HuH-7 (cell line): ENCODE measurements at regions not wholly inside any gene's neighbourhood (a gene's known extent, or its start where the extent isn't known, plus 50 kb on each side); places are given as distances from the start of the nearest gene placed in this dataset.
"Not testable (repeated sequence)": the region's sequence is repeated elsewhere in the genome, so short reads cannot be mapped to it uniquely, and the experiment has no call there.

Source experiments
- DNase-seq: peaks from one replicate; pipeline ENCODE4 v3.0.0; 2011; ENCODE audit warnings: low spot score

- DNase-seq = no peak
Observed at GRCh38 chr3:165716592-165716991, 120.6 kb downstream of the BCHE start.

GRCh38 chr3:165713479-165713878 lies 123.7 kb downstream of the BCHE start:
- no peak for DNase-seq

- DNase-seq = no peak
Observed at GRCh38 chr3:165712382-165712781, 124.8 kb downstream of the BCHE start.

GRCh38 chr3:165697910-165698309 lies 139.3 kb downstream of the BCHE start:
- DNase-seq = no peak

- no peak for DNase-seq
Observed at GRCh38 chr3:165696496-165696895, 140.7 kb downstream of the BCHE start.

- no peak for DNase-seq
Observed at GRCh38 chr3:165683947-165684346, 153.3 kb downstream of the BCHE start.

- DNase-seq = no peak
Observed at GRCh38 chr3:165682734-165683133, 154.5 kb downstream of the BCHE start.

- no peak for DNase-seq
Observed at GRCh38 chr3:165669967-165670366, 167.3 kb downstream of the BCHE start.

- no peak for DNase-seq
Observed at GRCh38 chr3:165669504-165669903, 167.7 kb downstream of the BCHE start.

GRCh38 chr3:165667676-165668075 lies 169.5 kb downstream of the BCHE start:
- DNase-seq = no peak

- no peak for DNase-seq
Observed at GRCh38 chr3:165658027-165658426, 179.2 kb downstream of the BCHE start.

GRCh38 chr3:165653130-165653778 lies 184.0 kb downstream of the BCHE start:
- no peak for DNase-seq

- not testable (repeated sequence) for DNase-seq
Observed at GRCh38 chr3:165649282-165649681, 187.9 kb downstream of the BCHE start.

GRCh38 chr3:165645191-165645590 lies 192.0 kb downstream of the BCHE start:
- DNase-seq = no peak

GRCh38 chr3:165644331-165644730 lies 192.9 kb downstream of the BCHE start:
- DNase-seq = no peak

GRCh38 chr3:165643425-165643824 lies 193.8 kb downstream of the BCHE start:
- no peak for DNase-seq

- DNase-seq = no peak
Observed at GRCh38 chr3:165642761-165643420, 194.3 kb downstream of the BCHE start.

- no peak for DNase-seq
Observed at GRCh38 chr3:165641569-165642310, 195.5 kb downstream of the BCHE start.

- DNase-seq = no peak
Observed at GRCh38 chr3:165640970-165641369, 196.3 kb downstream of the BCHE start.

GRCh38 chr3:165640031-165640430 lies 197.2 kb downstream of the BCHE start:
- DNase-seq = no peak

GRCh38 chr3:165638034-165638433 lies 199.2 kb downstream of the BCHE start:
- no peak for DNase-seq

GRCh38 chr3:165636684-165637015 lies 200.6 kb downstream of the BCHE start:
- DNase-seq = no peak
